HCT116 (cell line): ENCODE measurements at regions not wholly inside any gene's neighbourhood (a gene's known extent, or its start where the extent isn't known, plus 50 kb on each side); places are given as distances from the start of the nearest gene placed in this dataset.

Source experiments
- ATAC-seq: fragments of 200-7000 bp; cut with Tn5 transposase; 2 replicates; pipeline ENCODE4 v1.9.1; 2020; ENCODE audit warnings: mild to moderate bottlenecking, moderate library complexity
- BruUV-seq: library from RNA; stranded (reverse); fragments of 400-500 nt; replicated peaks from 2 replicates; lab custom pipeline; 2021; lab: Mats Ljungman, UMichigan
- CTCF ChIA-PET: fragments of 300-600 bp; sonication (Branson Sonifier 250); formaldehyde crosslinking; loops from one replicate; lab custom pipeline; 2021; ENCODE audit warnings: antibody characterized with exemption; lab: Charles Lee
- POLR2A ChIA-PET: fragments of 300-600, 350-600 bp; sonication (Branson Sonifier 250); formaldehyde crosslinking; loops from one replicate; lab custom pipeline; 2021; ENCODE audit warnings: antibody characterized with exemption; lab: Charles Lee
- RAD21 ChIA-PET, 2 experiments: fragments of 300-600 bp; sonication (Branson Sonifier 250); formaldehyde crosslinking; loops; one replicate each; lab custom pipeline; 2023; ENCODE audit warnings: low total read pairs in 2 of 2; ENCODE audit not compliant: uncharacterized antibody in 2 of 2, unreplicated experiment in 2 of 2, low non-redundant PET in 1 of 2; lab: Charles Lee
- DNase-seq: peaks from one replicate; pipeline ENCODE4 v3.0.0-alpha.2; 2010; ENCODE audit warnings: low read depth, low spot score
- H2AFZ ChIP-seq: fragments of 200-600 bp; shearing (Covaris generic), sonication (generic); 2 replicates; pipeline ENCODE4 v1.6.1; 2017; ENCODE audit warnings: low read depth, mixed run types, mixed read lengths, antibody characterized with exemption, low read length; ENCODE audit not compliant: poor library complexity, severe bottlenecking
- H3K27ac ChIP-seq: 2 replicates; pipeline ENCODE4 v1.5.1; 2012; ENCODE audit warnings: low read depth, low read length
- H3K27me3 ChIP-seq: fragments of 200-600 bp; sonication (generic); 2 replicates; pipeline ENCODE4 v1.6.1; 2016; ENCODE audit warnings: mixed run types, low read length, mixed read lengths; ENCODE audit not compliant: insufficient read depth
- H3K36me3 ChIP-seq, 2 experiments: fragments of 200-500 bp in 1 of 2; fragments of 200-600 bp in 1 of 2; sonication (Bioruptor generic) in 1 of 2; sonication (generic) in 1 of 2; 2 replicates each; pipeline versions ENCODE4 v1.5.1 to v1.6.1; 2014 to 2016; ENCODE audit warnings: low read length in 2 of 2, inconsistent platforms in 1 of 2, mixed read lengths in 1 of 2, mixed run types in 1 of 2; ENCODE audit not compliant: insufficient read depth in 2 of 2, control insufficient read depth in 1 of 2
- H3K4me1 ChIP-seq, 2 experiments: fragments of 200-600 bp in 1 of 2; sonication (generic) in 1 of 2; 2 replicates each; pipeline versions ENCODE4 v1.5.1 to v1.6.1; 2012 to 2017; ENCODE audit warnings: low read length in 2 of 2, inconsistent platforms in 1 of 2, mild to moderate bottlenecking in 1 of 2, mixed read lengths in 1 of 2, mixed run types in 1 of 2, moderate library complexity in 1 of 2; ENCODE audit not compliant: insufficient read depth in 2 of 2, control insufficient read depth in 1 of 2
- H3K4me2 ChIP-seq: fragments of 200-600 bp; sonication (generic); 2 replicates; pipeline ENCODE4 v1.6.1; 2017; ENCODE audit warnings: mixed run types, low read length, mixed read lengths
- H3K4me3 ChIP-seq, 2 experiments: fragments of 200-600 bp in 1 of 2; sonication (generic) in 1 of 2; replicated peaks in 1 of 2; 2 replicates each; pipeline ENCODE4 v1.5.1; 2011 to 2016; ENCODE audit warnings: low read length in 2 of 2, control low read depth in 1 of 2, low read depth in 1 of 2, mild to moderate bottlenecking in 1 of 2, mixed read lengths in 1 of 2, mixed run types in 1 of 2
- H3K79me2 ChIP-seq: fragments of 200-600 bp; sonication (generic); 2 replicates; pipeline ENCODE4 v1.6.1; 2017; ENCODE audit warnings: mild to moderate bottlenecking, mixed run types, low read length, moderate library complexity, mixed read lengths; ENCODE audit not compliant: insufficient read depth
- H3K9ac ChIP-seq: fragments of 200-600 bp; sonication (generic); 2 replicates; pipeline ENCODE4 v1.6.1; 2016; ENCODE audit warnings: low read length, mixed read lengths
- H3K9me2 ChIP-seq: fragments of 200-600 bp; sonication (generic), shearing (Covaris generic); 2 replicates; pipeline ENCODE4 v1.6.1; 2017; ENCODE audit warnings: mixed run types, mild to moderate bottlenecking, moderate library complexity; ENCODE audit not compliant: insufficient read depth
- H3K9me3 ChIP-seq, 2 experiments: fragments of 200-500 bp in 1 of 2; fragments of 200-600 bp in 1 of 2; sonication (Bioruptor generic) in 1 of 2; sonication (generic) in 1 of 2; 2 replicates each; pipeline ENCODE4 v1.6.1; 2014 to 2017; ENCODE audit warnings: low read length in 2 of 2, mixed read lengths in 2 of 2, inconsistent platforms in 1 of 2, low read depth in 1 of 2, mild to moderate bottlenecking in 1 of 2, mixed run types in 1 of 2, moderate library complexity in 1 of 2; ENCODE audit not compliant: control insufficient read depth in 1 of 2, insufficient read depth in 1 of 2
- H4K20me1 ChIP-seq: fragments of 200-600 bp; sonication (generic), shearing (Covaris generic); 2 replicates; pipeline ENCODE4 v1.6.1; 2017; ENCODE audit warnings: mixed run types, mild to moderate bottlenecking, moderate library complexity; ENCODE audit not compliant: insufficient read depth
- CBX3 ChIP-seq: IDR thresholded peaks from 2 replicates; pipeline ENCODE4 v1.6.1; 2012; ENCODE audit warnings: low read depth
- EGR1 ChIP-seq: IDR thresholded peaks from 2 replicates; pipeline ENCODE4 v1.6.1; 2012; ENCODE audit warnings: low read depth
- EZH2 ChIP-seq: fragments of 200-600 bp; sonication (generic); IDR thresholded peaks from 2 replicates; pipeline ENCODE4 v1.6.1; 2017; ENCODE audit warnings: antibody characterized with exemption, mixed run types
- POLR2AphosphoS5 ChIP-seq: IDR thresholded peaks from 2 replicates; pipeline ENCODE4 v1.6.1; 2011; ENCODE audit warnings: mild to moderate bottlenecking, low read depth, low read length, moderate library complexity
- RAD21 ChIP-seq: IDR thresholded peaks from 2 replicates; pipeline ENCODE4 v1.6.1; 2012; ENCODE audit warnings: low read depth, mild to moderate bottlenecking
- SP1 ChIP-seq: IDR thresholded peaks from 2 replicates; pipeline ENCODE4 v1.6.1; 2012; ENCODE audit warnings: low read depth
- intact Hi-C: fragments of 100-400 bp; cut with micrococcal nuclease; formaldehyde crosslinking; loops from 2 replicates; pipeline ENCODE4 v1.10.0; 2022
- TF ChIP-seq, protein P1 (sequence below), 3 experiments: fragments of 200-600 bp in 1 of 3; sonication (generic) in 1 of 3; IDR thresholded peaks in 2 of 3; conservative IDR thresholded peaks in 1 of 3; 2 replicates each; pipeline ENCODE4 v1.5.1; 2012 to 2017; ENCODE audit warnings: low read depth in 2 of 3, low read length in 2 of 3, antibody characterized with exemption in 1 of 3, borderline replicate concordance in 1 of 3, control low read depth in 1 of 3, mild to moderate bottlenecking in 1 of 3, mixed read lengths in 1 of 3, mixed run types in 1 of 3, moderate library complexity in 1 of 3; ENCODE audit not compliant: insufficient read depth in 1 of 3
- TF ChIP-seq, protein P2 (sequence below): IDR thresholded peaks from 2 replicates; pipeline ENCODE4 v1.6.1; 2012
- TF ChIP-seq, protein P3 (sequence below): IDR thresholded peaks from 2 replicates; pipeline ENCODE4 v1.6.1; 2011; ENCODE audit warnings: mild to moderate bottlenecking, low read length, moderate library complexity; ENCODE audit not compliant: insufficient replicate concordance; ENCODE audit errors: extremely low read depth

DNA sequence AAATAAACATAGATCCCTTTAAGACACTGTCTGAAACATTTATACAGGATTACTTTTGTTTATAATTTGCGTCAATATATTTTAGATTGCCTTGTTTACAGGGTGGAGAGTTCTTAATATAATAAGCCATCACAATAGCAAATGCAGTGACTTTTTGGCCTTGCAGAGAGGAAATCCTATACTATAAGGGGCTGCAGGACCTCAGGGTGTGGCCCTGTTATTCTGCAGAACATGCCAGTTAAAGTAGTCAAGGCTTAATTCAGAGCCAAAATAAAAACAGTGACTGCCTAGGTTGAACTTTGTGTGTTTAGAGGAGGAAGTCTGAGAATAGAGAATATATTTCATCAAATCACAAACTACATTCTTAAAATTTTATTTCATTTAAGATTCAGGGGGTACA, 381.6 kb downstream of the DUSP6 start:
- Histone ChIP-seq H3K4me3 (peak overlapping the region; percentile 41 to 45), H2AFZ (no peak overlapping the region), H3K4me2 (peak overlapping the region; percentile 60), H3K27me3 (no peaks in the 10 kb centered on the region), H3K4me1 (peaks cover 24 to 75% of the 10 kb centered on the region in 2 experiments), H3K9me3 (no peaks in the 10 kb centered on the region), H3K36me3 (peaks cover 0 to 13% of the 10 kb centered on the region in 2 experiments; a peak in 2 of 4 replicates), H3K79me2 (peaks cover 69% of the 10 kb centered on the region), H3K9ac (peak overlapping the region; percentile 52), H3K9me2 (no peaks in the 10 kb centered on the region), H4K20me1 (no peaks in the 10 kb centered on the region), H3K27ac (peak overlapping the region; percentile 75)
- intact Hi-C loops: no loop called here
- ATAC-seq (no peak), DNase-seq (no peak)
- POLR2A ChIA-PET: interaction anchor here (1.3 to 3.1 kb wide), 2 partner anchors 10 to 18 kb away, joined by 7 to 12 read pairs; no protein-coding TSS in a partner anchor
- BruUV-seq: no TSS peak
- TF ChIP-seq, protein P1, sequence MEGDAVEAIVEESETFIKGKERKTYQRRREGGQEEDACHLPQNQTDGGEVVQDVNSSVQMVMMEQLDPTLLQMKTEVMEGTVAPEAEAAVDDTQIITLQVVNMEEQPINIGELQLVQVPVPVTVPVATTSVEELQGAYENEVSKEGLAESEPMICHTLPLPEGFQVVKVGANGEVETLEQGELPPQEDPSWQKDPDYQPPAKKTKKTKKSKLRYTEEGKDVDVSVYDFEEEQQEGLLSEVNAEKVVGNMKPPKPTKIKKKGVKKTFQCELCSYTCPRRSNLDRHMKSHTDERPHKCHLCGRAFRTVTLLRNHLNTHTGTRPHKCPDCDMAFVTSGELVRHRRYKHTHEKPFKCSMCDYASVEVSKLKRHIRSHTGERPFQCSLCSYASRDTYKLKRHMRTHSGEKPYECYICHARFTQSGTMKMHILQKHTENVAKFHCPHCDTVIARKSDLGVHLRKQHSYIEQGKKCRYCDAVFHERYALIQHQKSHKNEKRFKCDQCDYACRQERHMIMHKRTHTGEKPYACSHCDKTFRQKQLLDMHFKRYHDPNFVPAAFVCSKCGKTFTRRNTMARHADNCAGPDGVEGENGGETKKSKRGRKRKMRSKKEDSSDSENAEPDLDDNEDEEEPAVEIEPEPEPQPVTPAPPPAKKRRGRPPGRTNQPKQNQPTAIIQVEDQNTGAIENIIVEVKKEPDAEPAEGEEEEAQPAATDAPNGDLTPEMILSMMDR (IDR thresholded peaks at IDR 0.05 in 2 of 3, conservative IDR thresholded peaks at IDR 0.05 in 1 of 3; ENCODE audit: borderline replicate concordance in 1 of 3, insufficient read depth in 1 of 3, low read depth in 2 of 3, low read length in 2 of 3): no peak
- TF ChIP-seq EGR1 (no peak), EZH2 (no peak), POLR2AphosphoS5 (no peak)
- RAD21 ChIA-PET: no interaction called here
- CTCF ChIA-PET: no interaction called here

DNA sequence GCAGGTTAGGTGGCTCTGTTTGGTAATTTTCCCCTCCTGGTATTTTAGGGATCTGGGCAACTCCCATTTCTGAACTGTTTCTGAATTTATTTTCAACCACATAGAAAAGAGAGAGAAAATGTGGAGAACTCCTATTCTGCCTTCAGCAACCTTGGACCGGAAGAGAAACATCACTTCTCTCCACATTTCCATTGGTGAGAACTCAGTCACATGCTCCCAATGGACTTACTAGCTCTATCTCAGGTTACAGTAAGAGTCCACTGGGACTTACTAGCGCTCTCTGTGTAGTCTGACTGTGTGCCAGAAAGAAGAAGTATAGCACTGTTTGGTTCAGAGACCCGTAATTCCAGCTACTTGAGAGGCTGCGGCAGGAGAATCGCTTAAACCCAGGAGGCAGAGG, 383.2 kb downstream of the DUSP6 start:
- ChIA-PET CTCF (no interaction called here), POLR2A (interaction anchor here (0.6 to 3.1 kb wide), 8 partner anchors 9 to 389 kb away, joined by 3 to 12 read pairs (median 6); partner anchors contain the start of gene KITLG), RAD21 (no interaction called here)
- Histone ChIP-seq H3K4me3 (peak overlapping the region; percentile 41 to 45), H4K20me1 (no peaks in the 10 kb centered on the region), H3K4me1 (peaks cover 29 to 80% of the 10 kb centered on the region in 2 experiments), H2AFZ (no peak overlapping the region), H3K9me3 (no peaks in the 10 kb centered on the region), H3K27ac (peak overlapping the region; percentile 75), H3K9me2 (no peaks in the 10 kb centered on the region), H3K27me3 (no peaks in the 10 kb centered on the region), H3K4me2 (peak overlapping the region; percentile 60), H3K36me3 (peaks cover 0 to 8% of the 10 kb centered on the region in 2 experiments; a peak in 2 of 4 replicates), H3K9ac (peak overlapping the region; percentile 37), H3K79me2 (peaks cover 53% of the 10 kb centered on the region)
- ATAC-seq (peak; percentile 71), DNase-seq (no peak)
- no TSS peak for BruUV-seq
- TF ChIP-seq, protein P2, sequence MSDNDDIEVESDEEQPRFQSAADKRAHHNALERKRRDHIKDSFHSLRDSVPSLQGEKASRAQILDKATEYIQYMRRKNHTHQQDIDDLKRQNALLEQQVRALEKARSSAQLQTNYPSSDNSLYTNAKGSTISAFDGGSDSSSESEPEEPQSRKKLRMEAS: peak; percentile 45; the same call in 1 of the 2 replicates
- TF ChIP-seq CBX3 (peak; percentile 27; the same call in 1 of the 2 replicates), RAD21 (peak; percentile 15; the same call in 1 of the 2 replicates), SP1 (peak; percentile 23; the same call in 1 of the 2 replicates), EZH2 (no peak), POLR2AphosphoS5 (peak; percentile 61)
- TF ChIP-seq, protein P3, sequence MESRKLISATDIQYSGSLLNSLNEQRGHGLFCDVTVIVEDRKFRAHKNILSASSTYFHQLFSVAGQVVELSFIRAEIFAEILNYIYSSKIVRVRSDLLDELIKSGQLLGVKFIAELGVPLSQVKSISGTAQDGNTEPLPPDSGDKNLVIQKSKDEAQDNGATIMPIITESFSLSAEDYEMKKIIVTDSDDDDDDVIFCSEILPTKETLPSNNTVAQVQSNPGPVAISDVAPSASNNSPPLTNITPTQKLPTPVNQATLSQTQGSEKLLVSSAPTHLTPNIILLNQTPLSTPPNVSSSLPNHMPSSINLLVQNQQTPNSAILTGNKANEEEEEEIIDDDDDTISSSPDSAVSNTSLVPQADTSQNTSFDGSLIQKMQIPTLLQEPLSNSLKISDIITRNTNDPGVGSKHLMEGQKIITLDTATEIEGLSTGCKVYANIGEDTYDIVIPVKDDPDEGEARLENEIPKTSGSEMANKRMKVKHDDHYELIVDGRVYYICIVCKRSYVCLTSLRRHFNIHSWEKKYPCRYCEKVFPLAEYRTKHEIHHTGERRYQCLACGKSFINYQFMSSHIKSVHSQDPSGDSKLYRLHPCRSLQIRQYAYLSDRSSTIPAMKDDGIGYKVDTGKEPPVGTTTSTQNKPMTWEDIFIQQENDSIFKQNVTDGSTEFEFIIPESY: no peak
- intact Hi-C loops: loop anchor here (10.0 kb wide), 1 partner anchor 394 kb away; no protein-coding TSS in a partner anchor
